PC-3 (cell line): ENCODE measurements at regions not wholly inside any gene's neighbourhood (a gene's known extent, or its start where the extent isn't known, plus 50 kb on each side); places are given as distances from the start of the nearest gene placed in this dataset.

Experiments used
- EZH2 ChIP-seq: fragments of 300-600 bp; sonication (generic); IDR thresholded peaks from one replicate; pipeline ENCODE4 v1.6.1; 2017; ENCODE audit warnings: antibody characterized with exemption, mild to moderate bottlenecking, low read length; ENCODE audit not compliant: unreplicated experiment
- TF ChIP-seq, protein P1 (sequence below): fragments of 300-600 bp; sonication (generic); conservative IDR thresholded peaks from 2 replicates; pipeline ENCODE4 v1.5.1; 2017; ENCODE audit warnings: antibody characterized with exemption, low read depth, mild to moderate bottlenecking, low read length

DNA sequence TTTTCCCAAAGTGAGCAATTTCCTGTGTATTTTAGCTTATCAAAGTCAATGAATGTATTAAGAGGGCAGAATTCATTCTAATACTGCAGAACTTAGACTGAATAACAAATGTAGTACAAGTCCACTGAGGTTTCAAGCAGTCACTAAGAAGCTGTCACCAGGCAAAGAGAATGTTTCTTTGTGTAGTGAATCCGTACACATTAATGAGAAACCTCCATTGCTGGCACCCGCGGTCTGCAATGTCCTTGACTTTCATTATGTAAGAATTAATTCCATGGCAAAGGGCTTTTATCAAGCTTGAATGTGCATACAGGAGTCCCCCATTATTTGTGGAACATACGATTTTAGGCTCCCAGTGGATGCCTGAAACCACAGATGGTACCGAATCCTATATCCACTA lies 719.5 kb upstream of the TMPRSS15 start:
- TF ChIP-seq, protein P1, sequence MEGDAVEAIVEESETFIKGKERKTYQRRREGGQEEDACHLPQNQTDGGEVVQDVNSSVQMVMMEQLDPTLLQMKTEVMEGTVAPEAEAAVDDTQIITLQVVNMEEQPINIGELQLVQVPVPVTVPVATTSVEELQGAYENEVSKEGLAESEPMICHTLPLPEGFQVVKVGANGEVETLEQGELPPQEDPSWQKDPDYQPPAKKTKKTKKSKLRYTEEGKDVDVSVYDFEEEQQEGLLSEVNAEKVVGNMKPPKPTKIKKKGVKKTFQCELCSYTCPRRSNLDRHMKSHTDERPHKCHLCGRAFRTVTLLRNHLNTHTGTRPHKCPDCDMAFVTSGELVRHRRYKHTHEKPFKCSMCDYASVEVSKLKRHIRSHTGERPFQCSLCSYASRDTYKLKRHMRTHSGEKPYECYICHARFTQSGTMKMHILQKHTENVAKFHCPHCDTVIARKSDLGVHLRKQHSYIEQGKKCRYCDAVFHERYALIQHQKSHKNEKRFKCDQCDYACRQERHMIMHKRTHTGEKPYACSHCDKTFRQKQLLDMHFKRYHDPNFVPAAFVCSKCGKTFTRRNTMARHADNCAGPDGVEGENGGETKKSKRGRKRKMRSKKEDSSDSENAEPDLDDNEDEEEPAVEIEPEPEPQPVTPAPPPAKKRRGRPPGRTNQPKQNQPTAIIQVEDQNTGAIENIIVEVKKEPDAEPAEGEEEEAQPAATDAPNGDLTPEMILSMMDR, result no peak
- TF ChIP-seq EZH2, result no peak
